NT2/D1 (cell line): ENCODE measurements at regions not wholly inside any gene's neighbourhood (a gene's known extent, or its start where the extent isn't known, plus 50 kb on each side); places are given as distances from the start of the nearest gene placed in this dataset.
"Not testable (repeated sequence)": the region's sequence is repeated elsewhere in the genome, so short reads cannot be mapped to it uniquely, and the experiment has no call there.

Experiments used
- DNase-seq: peaks from one replicate; pipeline ENCODE4 v3.0.0-alpha.2; 2011; ENCODE audit warnings: low read depth, low spot score
- H3K27me3 ChIP-seq: 2 replicates; pipeline ENCODE4 v1.6.0; 2011; ENCODE audit warnings: mild to moderate bottlenecking; ENCODE audit not compliant: insufficient read length, insufficient read depth
- H3K36me3 ChIP-seq: 2 replicates; pipeline ENCODE4 v1.6.1; 2011; ENCODE audit warnings: mild to moderate bottlenecking, low read length, mixed read lengths; ENCODE audit not compliant: insufficient read depth, insufficient read length
- H3K4me1 ChIP-seq: 2 replicates; pipeline ENCODE4 v1.5.1; 2011; ENCODE audit not compliant: insufficient read depth, insufficient read length
- H3K4me3 ChIP-seq: 2 replicates; pipeline ENCODE4 v1.5.1; 2011; ENCODE audit warnings: low read depth; ENCODE audit not compliant: insufficient read length
- H3K9ac ChIP-seq: 2 replicates; pipeline ENCODE4 v1.6.0; 2011; ENCODE audit warnings: low read depth; ENCODE audit not compliant: insufficient read length
- H3K9me3 ChIP-seq: 2 replicates; pipeline ENCODE4 v1.5.1; 2011; ENCODE audit warnings: mild to moderate bottlenecking, low read length; ENCODE audit not compliant: insufficient read depth
- SUZ12 ChIP-seq: IDR thresholded peaks from 2 replicates; pipeline ENCODE4 v1.6.1; 2011; ENCODE audit not compliant: insufficient read length, insufficient read depth; ENCODE audit errors: extremely low read depth
- YY1 ChIP-seq: IDR thresholded peaks from 2 replicates; pipeline ENCODE4 v1.6.1; 2011; ENCODE audit not compliant: insufficient read length, insufficient read depth
- ZNF274 ChIP-seq: IDR thresholded peaks from 2 replicates; pipeline ENCODE4 v1.6.1; 2011; ENCODE audit warnings: mild to moderate bottlenecking, low read depth, low read length

- no peak for TF ChIP-seq YY1
- TF ChIP-seq ZNF274: no peak
- TF ChIP-seq SUZ12: no peak
- no peaks in the 10 kb centered on the region for H3K36me3 ChIP-seq
- H3K4me3 ChIP-seq: no peak overlapping the region
- H3K9ac ChIP-seq: no peak overlapping the region
- DNase-seq: no peak
- no peaks in the 10 kb centered on the region for H3K27me3 ChIP-seq
- no peaks in the 10 kb centered on the region for H3K9me3 ChIP-seq
- no peaks in the 10 kb centered on the region for H3K4me1 ChIP-seq
Observed at GRCh38 chr7:52197221-52197620, 838.2 kb upstream of the POM121L12 start.

- no peaks in the 10 kb centered on the region for H3K4me1 ChIP-seq
- no peaks in the 10 kb centered on the region for H3K9me3 ChIP-seq
- no peak for TF ChIP-seq SUZ12
- no peak for TF ChIP-seq YY1
- TF ChIP-seq ZNF274: no peak
- no peak for DNase-seq
- no peak overlapping the region for H3K4me3 ChIP-seq
- no peaks in the 10 kb centered on the region for H3K27me3 ChIP-seq
- H3K36me3 ChIP-seq: no peaks in the 10 kb centered on the region
- no peak overlapping the region for H3K9ac ChIP-seq
Observed at GRCh38 chr7:52195664-52196063, 839.8 kb upstream of the POM121L12 start.

GRCh38 chr7:52189153-52189778 lies 846.2 kb upstream of the POM121L12 start:
- no peak for DNase-seq
- H3K9me3 ChIP-seq: peaks cover 8% of the 10 kb centered on the region
- H3K9ac ChIP-seq: no peak overlapping the region
- H3K27me3 ChIP-seq: no peaks in the 10 kb centered on the region
- H3K4me1 ChIP-seq: no peaks in the 10 kb centered on the region
- no peak for TF ChIP-seq ZNF274
- TF ChIP-seq YY1: no peak
- no peak for TF ChIP-seq SUZ12
- H3K36me3 ChIP-seq: no peaks in the 10 kb centered on the region
- no peak overlapping the region for H3K4me3 ChIP-seq

GRCh38 chr7:52184006-52184703 lies 851.3 kb upstream of the POM121L12 start:
- Histone ChIP-seq H3K9me3 (peaks cover 20% of the 10 kb centered on the region), H3K27me3 (no peaks in the 10 kb centered on the region), H3K36me3 (no peaks in the 10 kb centered on the region), H3K4me3 (no peak overlapping the region), H3K9ac (no peak overlapping the region), H3K4me1 (no peaks in the 10 kb centered on the region)
- DNase-seq: no peak
- no peak for TF ChIP-seq ZNF274
- TF ChIP-seq YY1: no peak
- TF ChIP-seq SUZ12: no peak

GRCh38 chr7:52179934-52180333 lies 855.5 kb upstream of the POM121L12 start:
- no peak overlapping the region for H3K4me3 ChIP-seq
- no peaks in the 10 kb centered on the region for H3K27me3 ChIP-seq
- no peak overlapping the region for H3K9ac ChIP-seq
- H3K9me3 ChIP-seq: peaks cover 18% of the 10 kb centered on the region
- DNase-seq: no peak
- TF ChIP-seq ZNF274 (no peak), SUZ12 (no peak)
- H3K36me3 ChIP-seq: no peaks in the 10 kb centered on the region
- no peaks in the 10 kb centered on the region for H3K4me1 ChIP-seq

- peak; percentile 36 for DNase-seq
- TF ChIP-seq SUZ12: no peak
- no peak for TF ChIP-seq YY1
Observed at GRCh38 chr7:52168085-52168484, 851.5 kb upstream of the COBL start.

GRCh38 chr7:52163311-52163710 lies 846.7 kb upstream of the COBL start:
- Histone ChIP-seq H3K9me3 (no peaks in the 10 kb centered on the region), H3K4me3 (no peak overlapping the region), H3K4me1 (no peaks in the 10 kb centered on the region), H3K36me3 (no peaks in the 10 kb centered on the region), H3K9ac (no peak overlapping the region), H3K27me3 (no peaks in the 10 kb centered on the region)
- no peak for TF ChIP-seq YY1
- TF ChIP-seq SUZ12: no peak
- no peak for DNase-seq

More at GRCh38 chr7:52168085-52168484, 851.5 kb upstream of the COBL start:
- Histone ChIP-seq H3K4me1 (no peaks in the 10 kb centered on the region), H3K9me3 (no peaks in the 10 kb centered on the region), H3K36me3 (no peaks in the 10 kb centered on the region), H3K4me3 (no peak overlapping the region), H3K27me3 (no peaks in the 10 kb centered on the region), H3K9ac (no peak overlapping the region)

GRCh38 chr7:52161483-52161882 lies 844.9 kb upstream of the COBL start:
- no peaks in the 10 kb centered on the region for H3K27me3 ChIP-seq
- H3K9ac ChIP-seq: no peak overlapping the region
- DNase-seq: no peak
- H3K4me1 ChIP-seq: no peaks in the 10 kb centered on the region
- H3K36me3 ChIP-seq: no peaks in the 10 kb centered on the region
- H3K4me3 ChIP-seq: no peak overlapping the region
- H3K9me3 ChIP-seq: no peaks in the 10 kb centered on the region
- TF ChIP-seq YY1 (no peak), ZNF274 (no peak)

- not testable (repeated sequence) for DNase-seq, H3K36me3 ChIP-seq, H3K4me3 ChIP-seq, H3K9ac ChIP-seq, H3K27me3 ChIP-seq, H3K4me1 ChIP-seq, H3K9me3 ChIP-seq
Observed at GRCh38 chr7:52159421-52159820, 842.8 kb upstream of the COBL start.
